Panc1 (cell line): ENCODE measurements at regions not wholly inside any gene's neighbourhood (a gene's known extent, or its start where the extent isn't known, plus 50 kb on each side); places are given as distances from the start of the nearest gene placed in this dataset.

Experiments used
- ATAC-seq: fragments of 200-7000 bp; cut with Tn5 transposase; 2 replicates; pipeline ENCODE4 v1.9.1; 2020; ENCODE audit warnings: mild to moderate bottlenecking, moderate library complexity
- BruUV-seq: library from RNA; stranded (reverse); fragments of 400-500 nt; replicated peaks from 2 replicates; lab custom pipeline; 2021; lab: Mats Ljungman, UMichigan
- CTCF ChIA-PET: fragments of 300-600 bp; sonication (Branson Sonifier 250); formaldehyde crosslinking; loops from one replicate; lab custom pipeline; 2022; ENCODE audit warnings: antibody characterized with exemption; lab: Charles Lee
- POLR2A ChIA-PET: fragments of 300-600 bp; sonication (Branson Sonifier 250); formaldehyde crosslinking; loops from one replicate; lab custom pipeline; 2022; ENCODE audit warnings: antibody characterized with exemption; lab: Charles Lee
- DNase-seq: peaks from one replicate; pipeline ENCODE4 v3.0.0-alpha.2; 2010; ENCODE audit warnings: low read depth, low spot score
- H3K27ac ChIP-seq: 2 replicates; pipeline ENCODE4 v1.5.1; 2011; ENCODE audit warnings: mild to moderate bottlenecking, low read length, inconsistent platforms
- H3K27me3 ChIP-seq: fragments of 200-500 bp; sonication (Bioruptor generic); 2 replicates; pipeline ENCODE4 v1.6.0; 2014; ENCODE audit warnings: low read length, inconsistent platforms; ENCODE audit not compliant: control insufficient read depth, insufficient read depth
- H3K36me3 ChIP-seq: fragments of 200-500 bp; sonication (Bioruptor generic); 2 replicates; pipeline ENCODE4 v1.5.1; 2014; ENCODE audit warnings: inconsistent platforms, mild to moderate bottlenecking, low read length, moderate library complexity; ENCODE audit not compliant: control insufficient read depth, insufficient read depth
- H3K4me1 ChIP-seq: 2 replicates; pipeline ENCODE4 v1.5.1; 2011; ENCODE audit warnings: inconsistent platforms, mild to moderate bottlenecking, low read length, moderate library complexity; ENCODE audit not compliant: control insufficient read depth, insufficient read depth
- H3K4me3 ChIP-seq, 2 experiments: 2 replicates each; pipeline ENCODE4 v1.5.1; 2011 to 2012; ENCODE audit warnings: low read depth in 2 of 2, low read length in 2 of 2, mild to moderate bottlenecking in 2 of 2, inconsistent platforms in 1 of 2, moderate library complexity in 1 of 2
- H3K9me3 ChIP-seq: fragments of 200-500 bp; sonication (Bioruptor generic); 2 replicates; pipeline ENCODE4 v1.5.1; 2014; ENCODE audit warnings: low read depth, mild to moderate bottlenecking, inconsistent platforms, low read length, moderate library complexity; ENCODE audit not compliant: control insufficient read depth, insufficient read depth
- CTCF ChIP-seq: fragments of 450-650 bp; IDR thresholded peaks from 2 replicates; pipeline ENCODE4 v1.5.1; 2017; ENCODE audit warnings: mild to moderate bottlenecking
- POLR2AphosphoS5 ChIP-seq: IDR thresholded peaks from 2 replicates; pipeline ENCODE4 v1.6.1; 2012; ENCODE audit warnings: mild to moderate bottlenecking, low read depth, low read length, moderate library complexity
- REST ChIP-seq, 2 experiments: IDR thresholded peaks; 2 replicates each; pipeline ENCODE4 v1.6.1; 2011 to 2012; ENCODE audit warnings: low read depth in 2 of 2, control low read depth in 1 of 2, low read length in 1 of 2, mild to moderate bottlenecking in 1 of 2, moderate library complexity in 1 of 2; ENCODE audit not compliant: insufficient read depth in 1 of 2
- SIN3A ChIP-seq: IDR thresholded peaks from 2 replicates; pipeline ENCODE4 v1.6.1; 2012; ENCODE audit warnings: low read depth, mild to moderate bottlenecking, low read length, moderate library complexity, borderline replicate concordance; ENCODE audit not compliant: insufficient read depth
- TCF7L2 ChIP-seq: IDR thresholded peaks from 2 replicates; pipeline ENCODE4 v1.6.1; 2011; ENCODE audit warnings: mild to moderate bottlenecking, low read depth, low read length, inconsistent platforms
- in situ Hi-C: cut with HindIII; loops from 2 replicates; pipeline ENCODE4 v1.10.0; 2016; ENCODE audit warnings: low sequenced_read_pairs, low pct_unique_long_range_greater_than_20kb
- intact Hi-C: fragments of 100-400 bp; cut with micrococcal nuclease; formaldehyde crosslinking; loops from one replicate; pipeline ENCODE4 v1.10.0; 2022; ENCODE audit not compliant: unreplicated experiment

- TF ChIP-seq POLR2AphosphoS5 = no peak
- TF ChIP-seq CTCF = no peak
- TF ChIP-seq TCF7L2 = no peak
- TF ChIP-seq SIN3A = no peak
- TF ChIP-seq REST (IDR thresholded peaks at IDR 0.05; ENCODE audit: insufficient read depth in 1 of 2, low read depth in 2 of 2, low read length in 1 of 2) = no peak
- Histone ChIP-seq H3K4me3 (no peak overlapping the region), H3K27me3 (no peaks in the 10 kb centered on the region), H3K4me1 (no peaks in the 10 kb centered on the region), H3K27ac (no peak overlapping the region), H3K9me3 (no peaks in the 10 kb centered on the region), H3K36me3 (no peaks in the 10 kb centered on the region)
- ChIA-PET CTCF (no interaction called here), POLR2A (no interaction called here)
- intact Hi-C loops (no loop called here), in situ Hi-C loops (no loop called here)
- ATAC-seq (no peak), DNase-seq (no peak)
- BruUV-seq = no TSS peak
Measured at GRCh38 chr4:11912886-11913285, 484.2 kb upstream of the HS3ST1 start.

- intact Hi-C loops = no loop called here
- no peaks in the 10 kb centered on the region for H3K36me3 ChIP-seq
- DNase-seq = no peak
- ChIA-PET CTCF (no interaction called here), POLR2A (no interaction called here)
- ATAC-seq = no peak
- H3K27ac ChIP-seq = no peak overlapping the region
- no peaks in the 10 kb centered on the region for H3K4me1 ChIP-seq
- TF ChIP-seq SIN3A (no peak), REST (IDR thresholded peaks at IDR 0.05; ENCODE audit: insufficient read depth in 1 of 2, low read depth in 2 of 2, low read length in 1 of 2) (no peak), POLR2AphosphoS5 (no peak), CTCF (no peak), TCF7L2 (no peak)
- in situ Hi-C loops = no loop called here
- H3K9me3 ChIP-seq = no peaks in the 10 kb centered on the region
- no peaks in the 10 kb centered on the region for H3K27me3 ChIP-seq
- H3K4me3 ChIP-seq = no peak overlapping the region
- BruUV-seq = no TSS peak
Measured at GRCh38 chr4:11910812-11911211, 482.1 kb upstream of the HS3ST1 start.
